ENCODE measurements at regions not wholly inside any gene's neighbourhood (a gene's known extent, or its start where the extent isn't known, plus 50 kb on each side); places are given as distances from the start of the nearest gene placed in this dataset.

DNA sequence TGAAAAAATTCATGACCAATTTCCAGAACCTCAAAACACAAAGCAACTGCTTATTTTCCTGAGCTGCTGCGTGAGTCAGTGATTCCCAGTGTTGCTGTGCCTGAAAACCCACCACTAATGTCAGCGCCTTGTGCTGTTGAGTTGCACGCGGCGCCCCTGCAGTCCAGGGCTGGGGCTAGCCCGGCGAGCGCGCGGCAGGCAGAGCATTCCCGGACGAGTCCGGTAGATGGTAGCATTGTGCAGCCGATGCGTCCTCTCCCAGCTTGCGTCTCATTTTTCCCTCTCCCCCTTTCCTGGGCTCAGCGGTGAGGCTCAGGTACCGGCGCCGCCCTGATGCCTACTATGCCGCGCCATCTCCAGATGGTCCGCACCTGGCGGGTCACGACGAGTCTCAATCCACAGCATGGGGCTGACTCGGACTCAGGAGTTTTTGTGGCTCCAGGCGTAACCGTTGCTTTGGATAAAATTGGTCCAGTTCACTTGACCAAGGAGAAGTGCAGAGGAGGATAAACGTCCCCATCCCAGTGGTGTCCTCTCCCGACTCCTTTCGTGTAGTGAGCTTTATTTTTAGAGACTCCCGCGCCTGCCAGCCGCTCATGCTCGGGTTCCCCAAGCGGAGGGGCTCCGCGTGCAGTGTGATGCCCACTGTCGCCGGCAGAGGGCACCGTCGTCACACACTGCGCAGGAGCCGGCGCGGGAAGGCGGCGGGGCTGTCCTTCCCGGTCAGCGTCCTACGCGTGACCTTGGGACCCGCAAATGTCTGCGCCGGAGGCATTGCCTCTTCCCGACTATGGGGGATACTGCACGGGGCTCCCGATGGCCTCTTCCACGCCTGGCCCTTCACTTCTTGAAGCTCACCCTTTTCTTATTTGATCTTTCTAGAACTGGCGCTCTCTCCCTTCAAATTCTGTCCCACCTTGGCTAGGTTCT, 53.6 kb upstream of the IGFBP7 start (continued):
- TF ChIP-seq, protein P1, sequence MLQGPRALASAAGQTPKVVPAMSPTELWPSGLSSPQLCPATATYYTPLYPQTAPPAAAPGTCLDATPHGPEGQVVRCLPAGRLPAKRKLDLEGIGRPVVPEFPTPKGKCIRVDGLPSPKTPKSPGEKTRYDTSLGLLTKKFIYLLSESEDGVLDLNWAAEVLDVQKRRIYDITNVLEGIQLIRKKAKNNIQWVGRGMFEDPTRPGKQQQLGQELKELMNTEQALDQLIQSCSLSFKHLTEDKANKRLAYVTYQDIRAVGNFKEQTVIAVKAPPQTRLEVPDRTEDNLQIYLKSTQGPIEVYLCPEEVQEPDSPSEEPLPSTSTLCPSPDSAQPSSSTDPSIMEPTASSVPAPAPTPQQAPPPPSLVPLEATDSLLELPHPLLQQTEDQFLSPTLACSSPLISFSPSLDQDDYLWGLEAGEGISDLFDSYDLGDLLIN (CRISPR knock-in tag; IDR thresholded peaks at IDR 0.05; ENCODE audit: borderline replicate concordance) = no peak
- TF ChIP-seq ZNF598 (CRISPR knock-in tag; IDR thresholded peaks at IDR 0.05; ENCODE audit: borderline replicate concordance) (peak; percentile 65; the same call in 1 of the 2 replicates), SKI (IDR thresholded peaks at IDR 0.05; ENCODE audit: partially characterized antibody) (peak; percentile 19), TEAD2 (CRISPR knock-in tag; IDR thresholded peaks at IDR 0.05) (no peak), ATRX (CRISPR knock-in tag; IDR thresholded peaks at IDR 0.05; ENCODE audit: borderline replicate concordance) (no peak), MEIS1 (CRISPR knock-in tag; IDR thresholded peaks at IDR 0.05; ENCODE audit: borderline replicate concordance) (0 out of 2 replicates have a peak, but pooled peaks have one; percentile 30), WIZ (CRISPR knock-in tag; IDR thresholded peaks at IDR 0.05) (no peak), SALL2 (CRISPR knock-in tag; IDR thresholded peaks at IDR 0.05) (0 out of 2 replicates have a peak, but pooled peaks have one; percentile 19), ZFP82 (CRISPR knock-in tag; IDR thresholded peaks at IDR 0.05; ENCODE audit: borderline replicate concordance) (no peak), NCOA2 (CRISPR knock-in tag; IDR thresholded peaks at IDR 0.05) (no peak), ZNF724P (CRISPR knock-in tag; IDR thresholded peaks at IDR 0.05; ENCODE audit: borderline replicate concordance) (no peak), MTA1 (CRISPR knock-in tag; IDR thresholded peaks at IDR 0.05; ENCODE audit: borderline replicate concordance) (peak; percentile 59; the same call in 1 of the 2 replicates), BORCS8-MEF2B (CRISPR knock-in tag; IDR thresholded peaks at IDR 0.05) (peak; percentile 66; the same call in 1 of the 2 replicates), ATM (IDR thresholded peaks at IDR 0.05; ENCODE audit: borderline replicate concordance) (no peak), STAT6 (CRISPR knock-in tag; IDR thresholded peaks at IDR 0.05; ENCODE audit: borderline replicate concordance) (no peak), RNF2 (conservative IDR thresholded peaks at IDR 0.05; ENCODE audit: low read depth) (0 out of 2 replicates have a peak, but pooled peaks have one; percentile 35), THYN1 (CRISPR knock-in tag; IDR thresholded peaks at IDR 0.05; ENCODE audit: borderline replicate concordance, low read depth) (no peak), ZNF569 (CRISPR knock-in tag; IDR thresholded peaks at IDR 0.05; ENCODE audit: borderline replicate concordance) (no peak), ZNF605 (CRISPR knock-in tag; IDR thresholded peaks at IDR 0.05) (peak; percentile 53; the same call in 1 of the 2 replicates), ZFP36L1 (CRISPR knock-in tag; IDR thresholded peaks at IDR 0.05) (no peak), ZNF713 (CRISPR knock-in tag; IDR thresholded peaks at IDR 0.05) (0 out of 2 replicates have a peak, but pooled peaks have one; percentile 48)
- TF ChIP-seq, protein P2, sequence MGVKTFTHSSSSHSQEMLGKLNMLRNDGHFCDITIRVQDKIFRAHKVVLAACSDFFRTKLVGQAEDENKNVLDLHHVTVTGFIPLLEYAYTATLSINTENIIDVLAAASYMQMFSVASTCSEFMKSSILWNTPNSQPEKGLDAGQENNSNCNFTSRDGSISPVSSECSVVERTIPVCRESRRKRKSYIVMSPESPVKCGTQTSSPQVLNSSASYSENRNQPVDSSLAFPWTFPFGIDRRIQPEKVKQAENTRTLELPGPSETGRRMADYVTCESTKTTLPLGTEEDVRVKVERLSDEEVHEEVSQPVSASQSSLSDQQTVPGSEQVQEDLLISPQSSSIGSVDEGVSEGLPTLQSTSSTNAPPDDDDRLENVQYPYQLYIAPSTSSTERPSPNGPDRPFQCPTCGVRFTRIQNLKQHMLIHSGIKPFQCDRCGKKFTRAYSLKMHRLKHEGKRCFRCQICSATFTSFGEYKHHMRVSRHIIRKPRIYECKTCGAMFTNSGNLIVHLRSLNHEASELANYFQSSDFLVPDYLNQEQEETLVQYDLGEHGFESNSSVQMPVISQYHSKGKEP (CRISPR knock-in tag; IDR thresholded peaks at IDR 0.05) = no peak

Measured in HepG2 (cell line).